GM06990 (cell line): ENCODE measurements at regions not wholly inside any gene's neighbourhood (a gene's known extent, or its start where the extent isn't known, plus 50 kb on each side); places are given as distances from the start of the nearest gene placed in this dataset.

Source experiments
- DNase-seq: peaks from one replicate; pipeline ENCODE4 v3.0.0-alpha.2; 2011; ENCODE audit not compliant: insufficient read length; ENCODE audit errors: extremely low read depth
- H3K27me3 ChIP-seq: replicated peaks from 2 replicates; pipeline ENCODE4 v1.6.0; 2011; ENCODE audit warnings: low read length; ENCODE audit not compliant: control insufficient read depth, insufficient read depth
- H3K36me3 ChIP-seq: 2 replicates; pipeline ENCODE4 v1.5.1; 2011; ENCODE audit warnings: low read length; ENCODE audit not compliant: control insufficient read depth, insufficient read depth
- H3K4me3 ChIP-seq: replicated peaks from 2 replicates; pipeline ENCODE4 v1.5.1; 2011; ENCODE audit warnings: low read depth, mild to moderate bottlenecking, control low read depth, low read length
- CTCF ChIP-seq: IDR thresholded peaks from 2 replicates; pipeline ENCODE4 v1.5.1; 2011; ENCODE audit warnings: low read length, control low read depth, mild to moderate bottlenecking, inconsistent platforms; ENCODE audit not compliant: insufficient read depth, poor library complexity, severe bottlenecking

- no peaks in the 10 kb centered on the region for H3K27me3 ChIP-seq
- no peak overlapping the region for H3K4me3 ChIP-seq
- H3K36me3 ChIP-seq, result no peaks in the 10 kb centered on the region
- no peak for DNase-seq
- no peak for TF ChIP-seq CTCF
Observed at GRCh38 chr2:18829976-18830375, 240.6 kb upstream of the NT5C1B start.

GRCh38 chr2:18829251-18829902, 240.0 kb upstream of the NT5C1B start:
- Histone ChIP-seq H3K4me3 (no peak overlapping the region), H3K36me3 (no peaks in the 10 kb centered on the region), H3K27me3 (no peaks in the 10 kb centered on the region)
- TF ChIP-seq CTCF, result no peak
- DNase-seq, result no peak

- no peak overlapping the region for H3K4me3 ChIP-seq
- no peaks in the 10 kb centered on the region for H3K27me3 ChIP-seq
- no peak for DNase-seq
- TF ChIP-seq CTCF, result no peak
- H3K36me3 ChIP-seq, result no peaks in the 10 kb centered on the region
Observed at GRCh38 chr2:18828296-18828695, 238.9 kb upstream of the NT5C1B start.

- Histone ChIP-seq H3K36me3 (no peaks in the 10 kb centered on the region), H3K27me3 (no peaks in the 10 kb centered on the region), H3K4me3 (no peak overlapping the region)
- no peak for TF ChIP-seq CTCF
- DNase-seq, result no peak
Observed at GRCh38 chr2:18825838-18826237, 236.5 kb upstream of the NT5C1B start.

- H3K36me3 ChIP-seq, result no peaks in the 10 kb centered on the region
- no peak for TF ChIP-seq CTCF
- H3K27me3 ChIP-seq, result no peaks in the 10 kb centered on the region
- no peak for DNase-seq
- H3K4me3 ChIP-seq, result no peak overlapping the region
Observed at GRCh38 chr2:18824915-18825314, 235.5 kb upstream of the NT5C1B start.

GRCh38 chr2:18824325-18824790, 235.0 kb upstream of the NT5C1B start:
- no peak overlapping the region for H3K4me3 ChIP-seq
- H3K36me3 ChIP-seq, result no peaks in the 10 kb centered on the region
- DNase-seq, result no peak
- TF ChIP-seq CTCF, result no peak
- no peaks in the 10 kb centered on the region for H3K27me3 ChIP-seq
